ENCODE measurements at regions not wholly inside any gene's neighbourhood (a gene's known extent, or its start where the extent isn't known, plus 50 kb on each side); places are given as distances from the start of the nearest gene placed in this dataset.

- TF ChIP-seq, protein P1, sequence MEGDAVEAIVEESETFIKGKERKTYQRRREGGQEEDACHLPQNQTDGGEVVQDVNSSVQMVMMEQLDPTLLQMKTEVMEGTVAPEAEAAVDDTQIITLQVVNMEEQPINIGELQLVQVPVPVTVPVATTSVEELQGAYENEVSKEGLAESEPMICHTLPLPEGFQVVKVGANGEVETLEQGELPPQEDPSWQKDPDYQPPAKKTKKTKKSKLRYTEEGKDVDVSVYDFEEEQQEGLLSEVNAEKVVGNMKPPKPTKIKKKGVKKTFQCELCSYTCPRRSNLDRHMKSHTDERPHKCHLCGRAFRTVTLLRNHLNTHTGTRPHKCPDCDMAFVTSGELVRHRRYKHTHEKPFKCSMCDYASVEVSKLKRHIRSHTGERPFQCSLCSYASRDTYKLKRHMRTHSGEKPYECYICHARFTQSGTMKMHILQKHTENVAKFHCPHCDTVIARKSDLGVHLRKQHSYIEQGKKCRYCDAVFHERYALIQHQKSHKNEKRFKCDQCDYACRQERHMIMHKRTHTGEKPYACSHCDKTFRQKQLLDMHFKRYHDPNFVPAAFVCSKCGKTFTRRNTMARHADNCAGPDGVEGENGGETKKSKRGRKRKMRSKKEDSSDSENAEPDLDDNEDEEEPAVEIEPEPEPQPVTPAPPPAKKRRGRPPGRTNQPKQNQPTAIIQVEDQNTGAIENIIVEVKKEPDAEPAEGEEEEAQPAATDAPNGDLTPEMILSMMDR (IDR thresholded peaks at IDR 0.05; ENCODE audit: insufficient read depth, low read length, poor library complexity, severe bottlenecking): no peak
- no peak for TF ChIP-seq EZH2phosphoT487 (conservative IDR thresholded peaks at IDR 0.05; ENCODE audit: low read length)
Observed at GRCh38 chr1:177368255-177368654, 197.5 kb downstream of the BRINP2 start.

Data from SU-DHL-6 (cell line).